K562 (cell line): ENCODE measurements at regions not wholly inside any gene's neighbourhood (a gene's known extent, or its start where the extent isn't known, plus 50 kb on each side); places are given as distances from the start of the nearest gene placed in this dataset.

ENCODE experiments used
- ATAC-seq: fragments of 200-7000 bp; cut with Tn5 transposase; 3 replicates; pipeline ENCODE4 v1.9.1; 2020; ENCODE audit warnings: moderate library complexity
- BruUV-seq: library from RNA; stranded (reverse); fragments of 400-500 nt; replicated peaks from 2 replicates; lab custom pipeline; 2021; lab: Mats Ljungman, UMichigan
- CTCF ChIA-PET: fragments of 300-600 bp; formaldehyde crosslinking; extraction: SDS; loops from one replicate; lab custom pipeline; 2021; ENCODE audit warnings: low intra/inter-chr PET ratio; lab: Yijun Ruan, JAX
- POLR2A ChIA-PET: fragments of 300-600, 350-650 bp; sonication (Branson Sonifier 250); formaldehyde crosslinking; extraction: SDS; loops from one replicate; lab custom pipeline; 2021; ENCODE audit warnings: antibody characterized with exemption, inconsistent platforms; lab: Yijun Ruan, JAX
- DNase-seq, 4 experiments: peaks; one replicate each; pipeline versions ENCODE4 v3.0.0 to v3.0.0-alpha.2; 2011 to 2018; ENCODE audit warnings: low spot score in 3 of 4, mixed read lengths in 3 of 4; ENCODE audit errors: extremely low read depth in 1 of 4
- FAIRE-seq: peaks from 2 replicates; lab custom pipeline; 2011; peaks lifted over from hg19 to GRCh38; lab: Jason Lieb, UNC
- H2AFZ ChIP-seq: 2 replicates; pipeline ENCODE4 v1.6.0; 2011; ENCODE audit warnings: low read depth, low read length, control low read depth, inconsistent platforms
- H3K27ac ChIP-seq: fragments of 200-600 bp; 3 replicates; pipeline ENCODE4 v1.8.0; 2011; ENCODE audit warnings: low read depth, mild to moderate bottlenecking, control low read depth, inconsistent platforms, low read length, moderate library complexity, mixed read lengths; ENCODE audit errors: extremely low read depth
- H3K27me3 ChIP-seq, 2 experiments: fragments of 300-600 bp in 1 of 2; 2 replicates in 1 of 2; 3 replicates in 1 of 2; pipeline versions ENCODE4 v1.6.0 to v1.8.0; 2011; ENCODE audit warnings: inconsistent platforms in 2 of 2, low read length in 2 of 2, mild to moderate bottlenecking in 1 of 2, mixed read lengths in 1 of 2, moderate library complexity in 1 of 2; ENCODE audit not compliant: control insufficient read depth in 2 of 2, insufficient read depth in 2 of 2
- H3K36me3 ChIP-seq: fragments of 300-600 bp; 3 replicates; pipeline ENCODE4 v1.8.0; 2011; ENCODE audit warnings: mild to moderate bottlenecking, low read length, inconsistent platforms; ENCODE audit not compliant: control insufficient read depth, insufficient read depth
- H3K4me1 ChIP-seq, 2 experiments: fragments of 200-600 bp in 1 of 2; replicated peaks in 1 of 2; 2 replicates in 1 of 2; 3 replicates in 1 of 2; pipeline versions ENCODE4 v1.5.1 to v1.8.0; 2011; ENCODE audit warnings: inconsistent platforms in 2 of 2, low read length in 2 of 2, mild to moderate bottlenecking in 1 of 2, mixed read lengths in 1 of 2, moderate library complexity in 1 of 2; ENCODE audit not compliant: control insufficient read depth in 2 of 2, insufficient read depth in 2 of 2
- H3K4me2 ChIP-seq: 2 replicates; pipeline ENCODE4 v1.6.1; 2011; ENCODE audit warnings: low read length, control low read depth, inconsistent platforms, mixed read lengths; ENCODE audit not compliant: insufficient read depth
- H3K4me3 ChIP-seq: fragments of 200-600 bp; sonication (generic), shearing (Covaris generic); 2 replicates; pipeline ENCODE4 v1.5.1; 2016; ENCODE audit warnings: control low read depth, inconsistent platforms
- H3K79me2 ChIP-seq: fragments of 200-600 bp; 3 replicates; pipeline ENCODE4 v1.8.0; 2011; ENCODE audit warnings: low read length, inconsistent platforms; ENCODE audit not compliant: control insufficient read depth, insufficient read depth
- H3K9ac ChIP-seq, 2 experiments: 2 replicates each; pipeline versions ENCODE4 v1.6.0 to v1.6.1; 2011; ENCODE audit warnings: low read depth in 2 of 2, low read length in 2 of 2, control low read depth in 1 of 2, inconsistent platforms in 1 of 2, mild to moderate bottlenecking in 1 of 2, mixed read lengths in 1 of 2; ENCODE audit not compliant: insufficient read depth in 1 of 2
- H3K9me1 ChIP-seq: one replicate; pipeline ENCODE4 v1.6.0; 2011; ENCODE audit warnings: inconsistent platforms, mild to moderate bottlenecking, low read length, moderate library complexity; ENCODE audit not compliant: control insufficient read depth, insufficient read depth
- H3K9me3 ChIP-seq: replicated peaks from 2 replicates; pipeline ENCODE4 v1.5.1; 2011; ENCODE audit warnings: low read depth, low read length, inconsistent platforms; ENCODE audit not compliant: control insufficient read depth, insufficient read depth
- H4K20me1 ChIP-seq: replicated peaks from 2 replicates; pipeline ENCODE4 v1.6.1; 2011; ENCODE audit warnings: low read length, inconsistent platforms, mixed read lengths; ENCODE audit not compliant: control insufficient read depth, insufficient read depth
- WGBS: fragments of 100-300 bp; shearing (Covaris generic); methylation state at CpG from one replicate; pipeline ENCODE4 v1.1.6; 2016; ENCODE audit warnings: low coverage, mixed read lengths; ENCODE audit not compliant: insufficient coverage; ENCODE audit errors: missing lambda C conversion rate; 5-methylcytosine and 5-hydroxymethylcytosine counted together
- in situ Hi-C: fragments of 300-500 bp; cut with MboI; formaldehyde crosslinking; loops from 4 replicates; pipeline ENCODE4 v1.15.0; 2018; ENCODE audit warnings: inconsistent platforms, mixed read lengths
- intact Hi-C: fragments of 100-400 bp; cut with micrococcal nuclease; formaldehyde crosslinking; loops from 2 replicates; pipeline ENCODE4 v1.14.2; 2022
- TF ChIP-seq, protein P1 (sequence below), 2 experiments: IDR thresholded peaks; 2 replicates each; pipeline ENCODE4 v1.6.1; 2011; ENCODE audit warnings: borderline replicate concordance in 1 of 2, control low read depth in 1 of 2, low read depth in 1 of 2, low read length in 1 of 2, mild to moderate bottlenecking in 1 of 2, mixed read lengths in 1 of 2, moderate library complexity in 1 of 2; ENCODE audit not compliant: insufficient read depth in 1 of 2, insufficient read length in 1 of 2, poor library complexity in 1 of 2, severe bottlenecking in 1 of 2; ENCODE audit errors: extremely low read depth in 1 of 2
- TF ChIP-seq, protein P2 (sequence below): fragments of 200-400 bp; formaldehyde crosslinking; IDR thresholded peaks from 2 replicates; pipeline ENCODE4 v1.6.1; 2017; ENCODE audit warnings: mild to moderate bottlenecking, low read depth, low read length, moderate library complexity

DNA sequence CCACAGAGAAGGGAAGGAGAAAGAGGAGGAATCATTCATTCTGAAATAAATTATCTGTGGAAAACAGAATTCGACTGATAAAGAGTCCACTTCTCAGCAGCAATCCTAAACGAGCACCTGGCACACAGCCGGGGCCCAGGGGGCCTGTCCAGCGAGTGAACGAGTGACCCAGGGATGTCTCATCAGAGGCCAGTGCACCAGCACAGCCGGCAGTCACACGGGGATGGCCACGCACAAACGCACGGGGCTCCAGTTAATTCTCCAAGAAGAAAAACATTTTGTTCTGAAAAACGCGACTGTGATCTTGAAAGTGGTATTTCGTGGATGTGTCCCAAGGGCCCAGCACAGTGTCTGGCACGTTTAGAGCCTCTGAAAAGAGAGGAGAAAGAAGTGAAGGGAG, 154.6 kb downstream of the BRD1 start:
- TF ChIP-seq, protein P1, sequence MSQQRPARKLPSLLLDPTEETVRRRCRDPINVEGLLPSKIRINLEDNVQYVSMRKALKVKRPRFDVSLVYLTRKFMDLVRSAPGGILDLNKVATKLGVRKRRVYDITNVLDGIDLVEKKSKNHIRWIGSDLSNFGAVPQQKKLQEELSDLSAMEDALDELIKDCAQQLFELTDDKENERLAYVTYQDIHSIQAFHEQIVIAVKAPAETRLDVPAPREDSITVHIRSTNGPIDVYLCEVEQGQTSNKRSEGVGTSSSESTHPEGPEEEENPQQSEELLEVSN (IDR thresholded peaks at IDR 0.05; ENCODE audit: borderline replicate concordance in 1 of 2, extremely low read depth in 1 of 2, insufficient read depth in 1 of 2, insufficient read length in 1 of 2, low read depth in 1 of 2, low read length in 1 of 2, poor library complexity in 1 of 2, severe bottlenecking in 1 of 2) = no peak
- TF ChIP-seq, protein P2, sequence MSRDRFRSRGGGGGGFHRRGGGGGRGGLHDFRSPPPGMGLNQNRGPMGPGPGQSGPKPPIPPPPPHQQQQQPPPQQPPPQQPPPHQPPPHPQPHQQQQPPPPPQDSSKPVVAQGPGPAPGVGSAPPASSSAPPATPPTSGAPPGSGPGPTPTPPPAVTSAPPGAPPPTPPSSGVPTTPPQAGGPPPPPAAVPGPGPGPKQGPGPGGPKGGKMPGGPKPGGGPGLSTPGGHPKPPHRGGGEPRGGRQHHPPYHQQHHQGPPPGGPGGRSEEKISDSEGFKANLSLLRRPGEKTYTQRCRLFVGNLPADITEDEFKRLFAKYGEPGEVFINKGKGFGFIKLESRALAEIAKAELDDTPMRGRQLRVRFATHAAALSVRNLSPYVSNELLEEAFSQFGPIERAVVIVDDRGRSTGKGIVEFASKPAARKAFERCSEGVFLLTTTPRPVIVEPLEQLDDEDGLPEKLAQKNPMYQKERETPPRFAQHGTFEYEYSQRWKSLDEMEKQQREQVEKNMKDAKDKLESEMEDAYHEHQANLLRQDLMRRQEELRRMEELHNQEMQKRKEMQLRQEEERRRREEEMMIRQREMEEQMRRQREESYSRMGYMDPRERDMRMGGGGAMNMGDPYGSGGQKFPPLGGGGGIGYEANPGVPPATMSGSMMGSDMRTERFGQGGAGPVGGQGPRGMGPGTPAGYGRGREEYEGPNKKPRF = no peak
- POLR2A ChIA-PET = no interaction called here
- Histone ChIP-seq H2AFZ (no peak overlapping the region), H3K9ac (no peak overlapping the region), H3K27ac (no peak overlapping the region), H3K9me1 (no peaks in the 10 kb centered on the region), H3K4me1 (peaks cover 0 to 5% of the 10 kb centered on the region in 2 experiments; a peak in 2 of 5 replicates), H3K4me3 (no peak overlapping the region), H3K36me3 (no peaks in the 10 kb centered on the region), H3K4me2 (no peak overlapping the region), H3K27me3 (peaks cover 11 to 44% of the 10 kb centered on the region in 2 experiments), H3K9me3 (no peaks in the 10 kb centered on the region), H4K20me1 (no peaks in the 10 kb centered on the region; the same call in 1 of the 2 replicates), H3K79me2 (no peaks in the 10 kb centered on the region)
- CTCF ChIA-PET = no interaction called here
- no peak for FAIRE-seq
- no TSS peak for BruUV-seq
- intact Hi-C loops (no loop called here), in situ Hi-C loops (no loop called here)
- no peak for DNase-seq
- WGBS = 1% methylated on average over 14 of the region's 14 CpGs
- ATAC-seq = no peak
